ENCODE measurements at regions not wholly inside any gene's neighbourhood (a gene's known extent, or its start where the extent isn't known, plus 50 kb on each side); places are given as distances from the start of the nearest gene placed in this dataset.

DNA sequence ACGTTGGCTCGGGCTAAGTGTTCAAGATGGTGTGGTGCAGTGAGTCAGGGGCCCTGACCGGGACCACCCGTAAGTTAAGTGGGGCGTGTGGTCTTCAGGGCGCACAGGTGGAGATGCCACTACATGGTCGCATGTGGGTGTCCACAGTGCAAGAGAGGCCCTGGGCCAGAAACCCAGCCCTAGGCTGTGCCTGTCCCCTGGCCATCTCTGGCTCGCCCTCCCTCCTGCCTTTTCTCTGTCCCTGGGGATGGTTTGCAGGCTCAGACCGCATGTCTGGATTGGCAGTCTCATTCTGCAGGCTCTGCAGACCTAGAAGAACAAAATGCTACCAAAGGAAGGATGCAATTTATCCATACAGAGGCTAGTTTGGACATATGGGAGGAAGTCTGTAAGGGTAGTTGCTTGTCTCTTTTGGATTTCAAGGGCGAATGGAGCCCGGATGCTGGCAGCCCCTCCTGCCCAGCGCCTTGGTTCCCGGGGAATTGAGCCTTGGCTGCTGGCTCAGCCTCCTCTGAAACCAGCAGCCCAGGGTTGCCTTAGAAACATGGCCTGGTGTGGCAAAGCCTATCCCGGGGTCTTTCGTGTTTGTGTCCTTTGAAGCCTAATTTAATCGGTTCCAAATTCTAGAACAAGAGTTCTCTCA is 417.5 kb upstream of the HS6ST1 start:
- peaks cover 31% of the 10 kb centered on the region for H3K4me1 ChIP-seq
- intact Hi-C loops (cut with micrococcal nuclease): no loop called here
- H3K36me3 ChIP-seq: no peaks in the 10 kb centered on the region
- H3K4me3 ChIP-seq: peak overlapping the region; percentile 52
- H3K27me3 ChIP-seq (ENCODE audit: low read depth): peaks cover 4% of the 10 kb centered on the region
- no peaks in the 10 kb centered on the region for H3K9me3 ChIP-seq (replicated peaks)
- TF ChIP-seq, protein P1, sequence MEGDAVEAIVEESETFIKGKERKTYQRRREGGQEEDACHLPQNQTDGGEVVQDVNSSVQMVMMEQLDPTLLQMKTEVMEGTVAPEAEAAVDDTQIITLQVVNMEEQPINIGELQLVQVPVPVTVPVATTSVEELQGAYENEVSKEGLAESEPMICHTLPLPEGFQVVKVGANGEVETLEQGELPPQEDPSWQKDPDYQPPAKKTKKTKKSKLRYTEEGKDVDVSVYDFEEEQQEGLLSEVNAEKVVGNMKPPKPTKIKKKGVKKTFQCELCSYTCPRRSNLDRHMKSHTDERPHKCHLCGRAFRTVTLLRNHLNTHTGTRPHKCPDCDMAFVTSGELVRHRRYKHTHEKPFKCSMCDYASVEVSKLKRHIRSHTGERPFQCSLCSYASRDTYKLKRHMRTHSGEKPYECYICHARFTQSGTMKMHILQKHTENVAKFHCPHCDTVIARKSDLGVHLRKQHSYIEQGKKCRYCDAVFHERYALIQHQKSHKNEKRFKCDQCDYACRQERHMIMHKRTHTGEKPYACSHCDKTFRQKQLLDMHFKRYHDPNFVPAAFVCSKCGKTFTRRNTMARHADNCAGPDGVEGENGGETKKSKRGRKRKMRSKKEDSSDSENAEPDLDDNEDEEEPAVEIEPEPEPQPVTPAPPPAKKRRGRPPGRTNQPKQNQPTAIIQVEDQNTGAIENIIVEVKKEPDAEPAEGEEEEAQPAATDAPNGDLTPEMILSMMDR (IDR thresholded peaks at IDR 0.05; ENCODE audit: borderline replicate concordance): no peak
- no peak for DNase-seq
- no peak overlapping the region for H3K27ac ChIP-seq (replicated peaks)

GRCh38 chr2:128736689-128737545 is 418.2 kb upstream of the HS6ST1 start:
- Histone ChIP-seq H3K4me3 (peak overlapping the region; percentile 52), H3K27ac (replicated peaks) (peak overlapping the region; percentile 29), H3K9me3 (replicated peaks) (no peaks in the 10 kb centered on the region), H3K4me1 (peaks cover 31% of the 10 kb centered on the region), H3K27me3 (ENCODE audit: low read depth) (peaks cover 4% of the 10 kb centered on the region), H3K36me3 (no peaks in the 10 kb centered on the region)
- intact Hi-C loops (cut with micrococcal nuclease): no loop called here
- peak; percentile 80 for DNase-seq
- TF ChIP-seq, protein P1 (IDR thresholded peaks at IDR 0.05; ENCODE audit: borderline replicate concordance): peak; percentile 99

GRCh38 chr2:128737546-128737826 is 418.8 kb upstream of the HS6ST1 start:
- intact Hi-C loops (cut with micrococcal nuclease): no loop called here
- DNase-seq: no peak
- H3K4me3 ChIP-seq: no peak overlapping the region
- TF ChIP-seq, protein P1 (IDR thresholded peaks at IDR 0.05; ENCODE audit: borderline replicate concordance): no peak
- H3K9me3 ChIP-seq (replicated peaks): no peaks in the 10 kb centered on the region
- H3K4me1 ChIP-seq: peaks cover 31% of the 10 kb centered on the region
- peaks cover 4% of the 10 kb centered on the region for H3K27me3 ChIP-seq (ENCODE audit: low read depth)
- H3K36me3 ChIP-seq: no peaks in the 10 kb centered on the region
- H3K27ac ChIP-seq (replicated peaks): no peak overlapping the region

DNA sequence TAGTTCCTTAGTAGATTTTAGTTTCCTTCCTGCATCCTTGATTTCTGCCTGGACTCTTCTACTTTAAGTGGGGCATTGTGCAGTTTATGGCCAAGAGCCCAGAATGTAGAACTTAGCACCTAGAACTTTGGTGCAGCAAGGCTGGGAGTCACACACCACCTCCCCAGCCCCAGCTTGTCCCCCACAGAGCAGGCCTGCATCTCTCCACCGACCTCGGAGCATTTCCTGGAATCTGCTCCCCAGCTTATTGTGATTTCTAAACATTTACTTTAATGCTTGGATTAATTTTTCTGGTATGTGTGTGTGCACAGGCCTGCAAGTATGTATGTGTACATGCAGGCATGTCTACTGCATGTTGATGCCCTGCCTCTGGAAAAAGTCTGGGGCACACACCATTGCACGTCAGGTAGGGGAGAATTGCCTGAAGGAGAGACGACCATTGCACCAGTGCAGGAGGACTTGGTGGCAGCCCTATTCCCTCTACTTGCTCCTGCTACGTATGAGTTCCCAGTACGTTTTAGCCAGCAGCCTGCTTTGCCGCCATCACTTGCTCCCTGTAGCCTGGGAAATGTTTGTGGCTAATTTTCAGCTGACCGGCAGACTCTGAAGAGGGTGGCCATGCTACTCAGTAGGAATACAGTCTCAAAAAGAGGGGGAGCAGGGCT is 419.9 kb upstream of the HS6ST1 start:
- no peak for DNase-seq
- Histone ChIP-seq H3K4me3 (no peak overlapping the region), H3K27ac (replicated peaks) (no peak overlapping the region), H3K4me1 (peaks cover 31% of the 10 kb centered on the region), H3K9me3 (replicated peaks) (no peaks in the 10 kb centered on the region), H3K36me3 (no peaks in the 10 kb centered on the region), H3K27me3 (ENCODE audit: low read depth) (peaks cover 4% of the 10 kb centered on the region)
- intact Hi-C loops (cut with micrococcal nuclease): no loop called here
- TF ChIP-seq, protein P1 (IDR thresholded peaks at IDR 0.05; ENCODE audit: borderline replicate concordance): no peak

DNA sequence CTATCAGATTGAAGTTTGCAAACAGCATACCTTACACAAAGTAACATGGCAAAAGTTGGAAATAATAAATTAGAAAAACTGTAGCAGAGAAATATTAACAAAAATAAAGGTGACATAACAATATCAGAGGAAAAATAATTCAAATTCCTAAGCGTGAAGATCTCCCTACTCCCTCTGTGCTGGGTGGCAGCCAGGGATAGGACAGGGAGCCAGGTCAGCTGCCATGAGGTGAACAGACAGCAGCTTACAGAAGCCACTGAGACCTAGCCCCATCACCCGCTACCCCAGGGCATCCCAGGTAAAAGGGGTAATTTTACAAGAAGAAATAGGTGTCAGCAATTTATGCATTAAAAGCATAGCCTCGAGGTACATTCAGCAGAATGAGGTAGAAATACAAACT is 423.8 kb upstream of the HS6ST1 start:
- DNase-seq: no peak
- Histone ChIP-seq H3K4me1 (no peaks in the 10 kb centered on the region), H3K4me3 (no peak overlapping the region), H3K27me3 (ENCODE audit: low read depth) (no peaks in the 10 kb centered on the region), H3K36me3 (no peaks in the 10 kb centered on the region), H3K27ac (replicated peaks) (no peak overlapping the region), H3K9me3 (replicated peaks) (no peaks in the 10 kb centered on the region)
- TF ChIP-seq, protein P1 (IDR thresholded peaks at IDR 0.05; ENCODE audit: borderline replicate concordance): no peak
- intact Hi-C loops (cut with micrococcal nuclease): loop anchor here (10.0 kb wide), 1 partner anchor 408 kb away; no protein-coding TSS in a partner anchor

Data from left ventricle myocardium inferior (tissue), 1 donor.